Transverse colon (tissue), 4 donors: ENCODE measurements at regions not wholly inside any gene's neighbourhood (a gene's known extent, or its start where the extent isn't known, plus 50 kb on each side); places are given as distances from the start of the nearest gene placed in this dataset.

Source experiments
- DNase-seq: peaks from one replicate; pipeline ENCODE4 v3.0.0-alpha.2; 2019
- H3K27ac ChIP-seq, 4 donors: fragments of 200-600 bp; sonication (generic); 2 replicates each; pipeline ENCODE4 v1.5.1; 2016 to 2018; ENCODE audit warnings: inconsistent platforms in 4 of 4
- H3K27me3 ChIP-seq: fragments of 200-600 bp; sonication (generic); 2 replicates; pipeline ENCODE4 v1.5.1; 2017; ENCODE audit warnings: inconsistent platforms
- H3K36me3 ChIP-seq, 4 donors: fragments of 200-600 bp; sonication (generic); 2 replicates each; pipeline ENCODE4 v1.5.1; 2017 to 2019; ENCODE audit warnings: inconsistent platforms in 4 of 4
- H3K4me1 ChIP-seq, 4 donors: fragments of 200-600 bp; sonication (generic); 2 replicates each; pipeline ENCODE4 v1.5.1; 2017 to 2020; ENCODE audit warnings: inconsistent platforms in 4 of 4
- H3K4me3 ChIP-seq, 4 donors: fragments of 200-600 bp; sonication (generic); 1 replicate in 1 of 4; 2 replicates in 3 of 4; pipeline versions ENCODE4 v1.5.1 to v1.6.1; 2017 to 2019; ENCODE audit warnings: inconsistent platforms in 4 of 4
- H3K9me3 ChIP-seq, 2 donors: fragments of 200-600 bp; sonication (generic); 2 replicates each; pipeline ENCODE4 v1.5.1; 2017 to 2019; ENCODE audit warnings: inconsistent platforms in 2 of 2
- CTCF ChIP-seq, 5 experiments: fragments of 200-600 bp in 3 of 5; fragments of 450-650 bp in 2 of 5; sonication (generic) in 3 of 5; IDR thresholded peaks; 1 replicate in 2 of 5; 2 replicates in 3 of 5; pipeline ENCODE4 v1.5.1; 2016 to 2017; ENCODE audit warnings: antibody characterized with exemption in 5 of 5, inconsistent platforms in 3 of 5, mild to moderate bottlenecking in 2 of 5, moderate library complexity in 1 of 5
- EP300 ChIP-seq: sonication (generic); formaldehyde crosslinking; IDR thresholded peaks from one replicate; pipeline ENCODE4 v1.6.1; 2017; ENCODE audit warnings: antibody characterized with exemption, low read depth
- POLR2A ChIP-seq: fragments of 450-650 bp; IDR thresholded peaks from one replicate; pipeline ENCODE4 v1.6.1; 2016; ENCODE audit warnings: antibody characterized with exemption, mild to moderate bottlenecking, moderate library complexity
- POLR2AphosphoS5 ChIP-seq, 3 donors: sonication (generic); formaldehyde crosslinking; IDR thresholded peaks; one replicate each; pipeline ENCODE4 v1.6.1; 2016; ENCODE audit warnings: antibody characterized with exemption in 3 of 3
- WGBS, 2 donors: methylation state at CpG; one replicate each; pipeline ENCODE4 v1.1.5; 2018; ENCODE audit warnings: low coverage in 1 of 2; 5-methylcytosine and 5-hydroxymethylcytosine counted together
- in situ Hi-C, 4 donors: fragments of 200-750 bp; cut with MboI; loops; one replicate each; pipeline versions ENCODE4 v1.15.0 to v1.15.1; 2017; ENCODE audit warnings: low sequenced_read_pairs in 3 of 4, low pct_ligation_motif_present in 1 of 4, low pct_unique_long_range_greater_than_20kb in 1 of 4
- intact Hi-C: fragments of 100-400 bp; cut with DNase I; formaldehyde crosslinking; loops from one replicate; pipeline ENCODE4 v1.15.1; 2023; ENCODE audit warnings: low total_unique reads

DNA sequence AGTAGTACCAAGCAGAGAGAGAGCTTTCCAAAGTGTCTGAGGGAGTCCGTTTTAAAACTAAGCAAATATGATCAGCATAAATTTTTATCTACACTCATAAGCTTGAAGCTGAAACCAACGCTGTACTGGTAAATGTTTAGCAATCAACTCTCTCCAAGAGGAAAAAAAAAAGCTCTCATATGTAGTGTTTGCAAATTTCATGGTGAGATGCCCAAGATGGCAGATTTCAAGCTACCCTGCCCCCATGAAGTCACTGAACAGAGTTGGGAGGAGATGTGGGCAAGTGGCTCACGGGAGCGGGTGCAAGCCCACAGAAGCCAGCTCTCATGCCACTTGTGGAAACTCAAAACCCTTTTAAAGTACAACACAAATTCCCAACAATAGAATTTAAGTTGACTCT is 475.8 kb downstream of the BCAT1 start:
- H3K27ac ChIP-seq: no peak overlapping the region
- no peaks in the 10 kb centered on the region for H3K4me1 ChIP-seq
- no peak for TF ChIP-seq EP300
- no peak for TF ChIP-seq CTCF (IDR thresholded peaks at IDR 0.05)
- no peak for TF ChIP-seq POLR2A
- no peak for TF ChIP-seq POLR2AphosphoS5 (IDR thresholded peaks at IDR 0.05)
- H3K4me3 ChIP-seq: no peak overlapping the region
- WGBS, 2 donors: 71 to 77% methylated on average over 4 of the region's 4 CpGs
- no peaks in the 10 kb centered on the region for H3K9me3 ChIP-seq
- H3K36me3 ChIP-seq: no peaks in the 10 kb centered on the region
- intact Hi-C loops: no loop called here
- in situ Hi-C loops: no loop called here
- no peak for DNase-seq
- no peaks in the 10 kb centered on the region for H3K27me3 ChIP-seq

GRCh38 chr12:24470050-24470449 is 478.9 kb downstream of the BCAT1 start:
- Histone ChIP-seq H3K4me3 (no peak overlapping the region), H3K4me1 (no peaks in the 10 kb centered on the region), H3K27ac (no peak overlapping the region), H3K27me3 (no peaks in the 10 kb centered on the region), H3K9me3 (no peaks in the 10 kb centered on the region), H3K36me3 (no peaks in the 10 kb centered on the region)
- TF ChIP-seq POLR2A (no peak), POLR2AphosphoS5 (IDR thresholded peaks at IDR 0.05) (no peak), EP300 (no peak), CTCF (IDR thresholded peaks at IDR 0.05) (no peak)
- no peak for DNase-seq
- in situ Hi-C loops (no loop called here), intact Hi-C loops (no loop called here)
- 53 to 77% methylated on average over 4 of the region's 4 CpGs for WGBS, 2 donors

DNA sequence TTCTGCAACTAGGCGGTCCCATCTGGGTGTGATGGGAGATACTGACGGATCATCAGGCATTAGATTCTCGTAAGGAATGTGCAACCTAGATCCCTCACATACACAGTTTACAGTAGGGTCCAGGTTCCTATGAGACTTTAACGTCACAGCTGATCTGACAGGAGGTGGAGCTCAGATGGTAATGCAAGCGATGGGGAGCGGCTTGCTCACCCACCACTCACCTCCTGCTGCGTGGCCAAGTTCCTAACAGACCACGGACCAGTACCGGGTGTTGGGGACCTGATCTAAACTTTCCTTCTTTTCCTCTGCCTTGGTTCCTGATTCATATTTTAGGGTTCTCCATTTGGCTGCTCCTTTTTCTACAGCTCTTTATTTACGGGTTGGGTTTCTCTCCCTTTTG is 479.8 kb downstream of the BCAT1 start:
- Histone ChIP-seq H3K9me3 (no peaks in the 10 kb centered on the region), H3K36me3 (no peaks in the 10 kb centered on the region), H3K4me1 (no peaks in the 10 kb centered on the region), H3K4me3 (no peak overlapping the region), H3K27ac (no peak overlapping the region), H3K27me3 (no peaks in the 10 kb centered on the region)
- no peak for DNase-seq
- WGBS, 2 donors: 81 to 86% methylated on average over 1 to 10 of the region's 10 CpGs
- no peak for TF ChIP-seq POLR2A
- TF ChIP-seq POLR2AphosphoS5 (IDR thresholded peaks at IDR 0.05): no peak
- TF ChIP-seq EP300: no peak
- no peak for TF ChIP-seq CTCF (IDR thresholded peaks at IDR 0.05)
- intact Hi-C loops: no loop called here
- in situ Hi-C loops: no loop called here

DNA sequence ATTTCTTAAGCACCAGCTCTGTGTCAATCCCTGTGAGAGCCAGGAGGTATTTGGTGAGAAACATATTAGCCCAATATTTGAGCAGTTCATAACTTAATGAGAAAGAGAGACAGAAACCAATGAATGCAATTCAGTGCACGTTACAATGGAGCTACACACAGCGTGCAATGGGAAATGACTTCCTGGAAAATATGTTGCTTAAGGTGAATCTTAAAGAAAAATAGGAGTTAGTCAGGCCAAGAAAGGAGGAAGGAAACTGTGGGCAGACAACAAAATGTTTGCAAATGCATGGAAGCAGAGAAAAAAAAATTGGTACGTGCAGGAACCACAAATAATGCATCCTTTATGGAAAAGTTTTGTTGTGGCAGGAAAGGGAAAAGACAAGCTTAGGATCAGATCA is 481.7 kb downstream of the BCAT1 start:
- in situ Hi-C loops: no loop called here

GRCh38 chr12:24463375-24463774 is 485.5 kb downstream of the BCAT1 start:
- no peak for DNase-seq
- intact Hi-C loops (no loop called here), in situ Hi-C loops (no loop called here)
- TF ChIP-seq CTCF (IDR thresholded peaks at IDR 0.05) (no peak), POLR2A (no peak), EP300 (no peak), POLR2AphosphoS5 (IDR thresholded peaks at IDR 0.05) (no peak)
- Histone ChIP-seq H3K36me3 (no peaks in the 10 kb centered on the region), H3K9me3 (no peaks in the 10 kb centered on the region), H3K27me3 (no peaks in the 10 kb centered on the region), H3K4me1 (no peaks in the 10 kb centered on the region), H3K4me3 (no peak overlapping the region), H3K27ac (no peak overlapping the region)
- WGBS, 2 donors: 65 to 69% methylated on average over 5 to 6 of the region's 6 CpGs

More for the DNA sequence above, 481.7 kb downstream of the BCAT1 start:
- no peak for TF ChIP-seq POLR2AphosphoS5 (IDR thresholded peaks at IDR 0.05)
- H3K36me3 ChIP-seq: no peaks in the 10 kb centered on the region
- DNase-seq: no peak
- H3K4me3 ChIP-seq: no peak overlapping the region
- 62 to 85% methylated on average over 3 of the region's 3 CpGs for whole genome bisulfite sequencing, 2 donors
- H3K27ac ChIP-seq: no peak overlapping the region
- H3K9me3 ChIP-seq: no peaks in the 10 kb centered on the region
- no peaks in the 10 kb centered on the region for H3K27me3 ChIP-seq
- intact Hi-C loops: no loop called here
- no peaks in the 10 kb centered on the region for H3K4me1 ChIP-seq
